Peyer's patch (tissue), 4 donors: ENCODE measurements at regions not wholly inside any gene's neighbourhood (a gene's known extent, or its start where the extent isn't known, plus 50 kb on each side); places are given as distances from the start of the nearest gene placed in this dataset.

Experiments used
- POLR2A ChIP-seq, 2 donors: fragments of 450-650 bp; IDR thresholded peaks; one replicate each; pipeline ENCODE4 v1.5.1; 2017; ENCODE audit warnings: antibody characterized with exemption in 2 of 2, mild to moderate bottlenecking in 2 of 2, moderate library complexity in 2 of 2
- TF ChIP-seq, protein P1 (sequence below), 6 experiments: fragments of 450-650 bp in 4 of 6; fragments of 200-600 bp in 2 of 6; sonication (generic) in 1 of 6; IDR thresholded peaks; one replicate each; pipeline ENCODE4 v1.5.1; 2017 to 2019; ENCODE audit warnings: antibody characterized with exemption in 6 of 6, mild to moderate bottlenecking in 3 of 6, moderate library complexity in 1 of 6

DNA sequence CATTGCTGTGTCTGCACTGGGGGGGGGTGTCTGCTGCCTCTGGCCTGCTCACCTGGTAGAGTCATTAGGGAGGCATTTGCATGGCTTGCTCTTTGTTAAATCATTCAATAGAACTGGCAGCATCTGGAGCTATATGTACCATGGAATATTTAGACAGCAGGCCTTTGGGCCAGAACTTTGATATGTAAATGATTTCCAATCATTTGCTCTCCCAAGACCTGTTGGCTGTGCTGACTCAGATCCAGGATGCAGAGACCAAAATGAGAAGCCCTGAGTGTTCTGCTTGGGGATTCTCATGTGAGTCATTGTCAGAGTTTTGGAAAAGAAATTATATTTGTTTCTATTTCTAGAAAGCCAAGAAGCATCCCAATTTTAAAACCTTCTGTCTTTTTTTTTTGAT is 257.6 kb upstream of the IGFBP3 start:
- TF ChIP-seq, protein P1, sequence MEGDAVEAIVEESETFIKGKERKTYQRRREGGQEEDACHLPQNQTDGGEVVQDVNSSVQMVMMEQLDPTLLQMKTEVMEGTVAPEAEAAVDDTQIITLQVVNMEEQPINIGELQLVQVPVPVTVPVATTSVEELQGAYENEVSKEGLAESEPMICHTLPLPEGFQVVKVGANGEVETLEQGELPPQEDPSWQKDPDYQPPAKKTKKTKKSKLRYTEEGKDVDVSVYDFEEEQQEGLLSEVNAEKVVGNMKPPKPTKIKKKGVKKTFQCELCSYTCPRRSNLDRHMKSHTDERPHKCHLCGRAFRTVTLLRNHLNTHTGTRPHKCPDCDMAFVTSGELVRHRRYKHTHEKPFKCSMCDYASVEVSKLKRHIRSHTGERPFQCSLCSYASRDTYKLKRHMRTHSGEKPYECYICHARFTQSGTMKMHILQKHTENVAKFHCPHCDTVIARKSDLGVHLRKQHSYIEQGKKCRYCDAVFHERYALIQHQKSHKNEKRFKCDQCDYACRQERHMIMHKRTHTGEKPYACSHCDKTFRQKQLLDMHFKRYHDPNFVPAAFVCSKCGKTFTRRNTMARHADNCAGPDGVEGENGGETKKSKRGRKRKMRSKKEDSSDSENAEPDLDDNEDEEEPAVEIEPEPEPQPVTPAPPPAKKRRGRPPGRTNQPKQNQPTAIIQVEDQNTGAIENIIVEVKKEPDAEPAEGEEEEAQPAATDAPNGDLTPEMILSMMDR (IDR thresholded peaks at IDR 0.05), result no peak
- no peak for TF ChIP-seq POLR2A (IDR thresholded peaks at IDR 0.05)
